H9 (cell line): ENCODE measurements at regions not wholly inside any gene's neighbourhood (a gene's known extent, or its start where the extent isn't known, plus 50 kb on each side); places are given as distances from the start of the nearest gene placed in this dataset.

Experiments used
- DNase-seq: peaks from one replicate; pipeline ENCODE4 v3.0.0-alpha.2; 2017
- H2AFZ ChIP-seq: one replicate; pipeline ENCODE4 v1.6.1; 2013; ENCODE audit warnings: mild to moderate bottlenecking, low read length, control low read depth, moderate library complexity
- H2AK5ac ChIP-seq: 2 replicates; pipeline ENCODE4 v1.6.1; 2013; ENCODE audit warnings: low read length, control low read depth, mixed read lengths; ENCODE audit not compliant: insufficient read length
- H2BK120ac ChIP-seq: one replicate; pipeline ENCODE4 v1.6.1; 2013; ENCODE audit warnings: low read depth, mild to moderate bottlenecking, low read length, control low read depth, inconsistent platforms; ENCODE audit not compliant: poor library complexity, severe bottlenecking
- H2BK12ac ChIP-seq: 2 replicates; pipeline ENCODE4 v1.6.1; 2013; ENCODE audit warnings: low read length, control low read depth, mixed read lengths, low read depth; ENCODE audit not compliant: insufficient read length
- H2BK15ac ChIP-seq: 2 replicates; pipeline ENCODE4 v1.6.1; 2013; ENCODE audit warnings: low read depth, low read length, control low read depth
- H2BK20ac ChIP-seq: one replicate; pipeline ENCODE4 v1.6.1; 2013; ENCODE audit warnings: low read depth, mild to moderate bottlenecking, low read length, control low read depth, inconsistent platforms; ENCODE audit not compliant: poor library complexity, severe bottlenecking
- H2BK5ac ChIP-seq: 2 replicates; pipeline ENCODE4 v1.6.1; 2013; ENCODE audit warnings: low read length, control low read depth, mixed read lengths; ENCODE audit not compliant: insufficient read length
- H3K14ac ChIP-seq: 2 replicates; pipeline ENCODE4 v1.6.1; 2013; ENCODE audit warnings: low read length, control low read depth; ENCODE audit not compliant: insufficient read depth
- H3K18ac ChIP-seq: 2 replicates; pipeline ENCODE4 v1.6.1; 2013; ENCODE audit warnings: low read depth, mild to moderate bottlenecking, mixed read lengths, low read length, control low read depth; ENCODE audit not compliant: insufficient read length
- H3K23ac ChIP-seq: 2 replicates; pipeline ENCODE4 v1.6.1; 2013; ENCODE audit warnings: low read length, control low read depth, mixed read lengths, low read depth; ENCODE audit not compliant: insufficient read length
- H3K23me2 ChIP-seq: 2 replicates; pipeline ENCODE4 v1.6.1; 2013; ENCODE audit warnings: low read depth, mild to moderate bottlenecking, mixed read lengths, low read length, control low read depth; ENCODE audit not compliant: insufficient read length, poor library complexity, severe bottlenecking
- H3K27ac ChIP-seq: 2 replicates; pipeline ENCODE4 v1.5.1; 2013; ENCODE audit warnings: low read length, control low read depth, mixed read lengths, low read depth; ENCODE audit not compliant: insufficient read length
- H3K27me3 ChIP-seq: 2 replicates; pipeline ENCODE4 v1.6.1; 2013; ENCODE audit warnings: low read length, control low read depth, inconsistent platforms; ENCODE audit not compliant: insufficient read depth
- H3K4ac ChIP-seq: 2 replicates; pipeline ENCODE4 v1.6.1; 2013; ENCODE audit warnings: low read depth, mild to moderate bottlenecking, control low read depth, inconsistent platforms, low read length, moderate library complexity
- H3K4me1 ChIP-seq: 2 replicates; pipeline ENCODE4 v1.6.1; 2013; ENCODE audit warnings: low read length, control low read depth, inconsistent platforms; ENCODE audit not compliant: insufficient read depth
- H3K4me2 ChIP-seq: 2 replicates; pipeline ENCODE4 v1.6.1; 2013; ENCODE audit warnings: low read length, control low read depth, mixed read lengths; ENCODE audit not compliant: insufficient read length, insufficient read depth
- H3K56ac ChIP-seq: 2 replicates; pipeline ENCODE4 v1.6.1; 2013; ENCODE audit warnings: low read depth, mild to moderate bottlenecking, mixed read lengths, low read length, control low read depth; ENCODE audit not compliant: insufficient read length
- H3K79me1 ChIP-seq: 2 replicates; pipeline ENCODE4 v1.6.1; 2013; ENCODE audit warnings: low read depth, mild to moderate bottlenecking, moderate library complexity, low read length, control low read depth, inconsistent platforms; ENCODE audit not compliant: insufficient read depth, poor library complexity, severe bottlenecking
- H3K79me2 ChIP-seq: 2 replicates; pipeline ENCODE4 v1.6.1; 2013; ENCODE audit warnings: low read length, control low read depth, inconsistent platforms; ENCODE audit not compliant: insufficient read depth
- H3K9ac ChIP-seq: 2 replicates; pipeline ENCODE4 v1.6.1; 2013; ENCODE audit warnings: low read length, control low read depth, mixed read lengths; ENCODE audit not compliant: insufficient read length; ENCODE audit errors: extremely low read depth
- H3K9me3 ChIP-seq: one replicate; pipeline ENCODE4 v1.6.1; 2013; ENCODE audit warnings: low read depth, low read length, inconsistent platforms; ENCODE audit not compliant: control insufficient read depth
- H3T11ph ChIP-seq: one replicate; pipeline ENCODE4 v1.6.1; 2013; ENCODE audit warnings: mild to moderate bottlenecking, low read length, control low read depth, inconsistent platforms
- H4K20me1 ChIP-seq: one replicate; pipeline ENCODE4 v1.6.1; 2013; ENCODE audit not compliant: control insufficient read depth, insufficient read length, insufficient read depth
- H4K5ac ChIP-seq: 2 replicates; pipeline ENCODE4 v1.6.1; 2013; ENCODE audit warnings: low read depth, mild to moderate bottlenecking, mixed read lengths, low read length, control low read depth; ENCODE audit not compliant: insufficient read length
- H4K8ac ChIP-seq: replicated peaks from 2 replicates; pipeline ENCODE4 v1.6.1; 2013; ENCODE audit warnings: low read length, control low read depth, mixed read lengths, low read depth; ENCODE audit not compliant: insufficient read length
- H4K91ac ChIP-seq: 2 replicates; pipeline ENCODE4 v1.6.1; 2013; ENCODE audit warnings: low read depth, mild to moderate bottlenecking, moderate library complexity, mixed read lengths, low read length, control low read depth; ENCODE audit not compliant: insufficient read length
- H3K27ac Mint-ChIP-seq, 3 experiments: 2 replicates in 2 of 3; 3 replicates in 1 of 3; pipeline ENCODE4 v1.8.0; 2020 to 2021; ENCODE audit warnings: mixed read lengths in 3 of 3, mild to moderate bottlenecking in 1 of 3, moderate library complexity in 1 of 3
- H3K27me3 Mint-ChIP-seq: 2 replicates; pipeline ENCODE4 v1.8.0; 2021; ENCODE audit warnings: low read depth, mild to moderate bottlenecking, moderate library complexity, mixed read lengths
- H3K36me3 Mint-ChIP-seq, 3 experiments: 2 replicates in 2 of 3; 3 replicates in 1 of 3; pipeline ENCODE4 v1.8.0; 2020 to 2021; ENCODE audit warnings: low read depth in 3 of 3, mixed read lengths in 3 of 3; ENCODE audit not compliant: insufficient read depth in 1 of 3
- H3K4me1 Mint-ChIP-seq, 2 experiments: 2 replicates each; pipeline ENCODE4 v1.8.0; 2020; ENCODE audit warnings: mixed read lengths in 2 of 2
- H3K4me3 Mint-ChIP-seq, 2 experiments: 2 replicates in 1 of 2; 3 replicates in 1 of 2; pipeline ENCODE4 v1.8.0; 2020 to 2021; ENCODE audit warnings: mild to moderate bottlenecking in 2 of 2, mixed read lengths in 2 of 2, moderate library complexity in 1 of 2
- H3K9me3 Mint-ChIP-seq, 2 experiments: 2 replicates in 1 of 2; 3 replicates in 1 of 2; pipeline ENCODE4 v1.8.0; 2020; ENCODE audit warnings: mild to moderate bottlenecking in 2 of 2, mixed read lengths in 2 of 2, moderate library complexity in 1 of 2
- WGBS: extraction: QIAGEN DNeasy Blood & Tissue Kit; methylation state at CpG from one replicate; pipeline ENCODE4 v1.1.7; 2013; ENCODE audit warnings: missing lambda C conversion rate, low lambda C conversion rate, mixed read lengths; ENCODE audit not compliant: insufficient read length; ENCODE audit errors: extremely low coverage; 5-methylcytosine and 5-hydroxymethylcytosine counted together
- TF ChIP-seq, protein P1 (sequence below): fragments of 200-600 bp; sonication (generic); conservative IDR thresholded peaks from 3 replicates; pipeline ENCODE4 v1.8.0; 2021; ENCODE audit warnings: antibody characterized with exemption, mild to moderate bottlenecking

DNA sequence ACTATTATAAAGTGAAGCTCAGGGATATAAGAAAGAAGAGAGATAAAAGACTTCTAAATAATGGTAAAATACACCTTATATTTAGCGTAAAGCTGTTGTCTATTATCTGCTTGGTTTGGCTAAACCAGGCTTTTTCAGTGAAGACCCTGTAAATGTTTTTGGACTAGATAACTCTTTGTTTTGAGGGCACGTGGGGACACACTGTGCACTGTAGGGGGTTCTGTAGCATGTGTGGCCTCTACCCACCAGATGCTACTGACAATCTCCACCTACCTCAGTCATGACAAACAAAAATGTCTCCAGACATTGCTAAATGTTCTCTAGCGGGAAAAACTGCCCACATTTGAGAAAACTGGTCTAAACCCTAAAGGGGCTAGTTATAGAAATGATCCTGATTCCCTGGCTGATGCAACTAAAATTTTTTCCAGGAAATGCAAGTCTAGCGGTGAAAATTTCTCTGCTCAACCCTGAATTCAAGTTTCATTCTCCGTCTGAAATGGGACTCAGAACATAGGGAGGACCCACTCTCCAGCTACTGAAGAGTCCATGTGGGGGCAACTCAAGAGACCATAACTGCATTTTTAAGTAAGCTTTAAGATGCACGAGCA lies 355.2 kb upstream of the RASGEF1B start:
- Histone ChIP-seq H4K8ac (no peak overlapping the region), H4K20me1 (no peaks in the 10 kb centered on the region), H3K79me1 (no peaks in the 10 kb centered on the region), H3K4ac (no peak overlapping the region), H4K91ac (no peak overlapping the region), H2BK120ac (no peak overlapping the region), H2AK5ac (no peak overlapping the region), H3K27me3 (no peaks in the 10 kb centered on the region), H4K5ac (no peak overlapping the region), H2BK20ac (no peak overlapping the region), H3K27ac (no peak overlapping the region), H3K4me1 (no peaks in the 10 kb centered on the region), H3K56ac (no peak overlapping the region), H2BK5ac (no peak overlapping the region), H3K9ac (no peak overlapping the region), H3K18ac (no peak overlapping the region), H2AFZ (no peak overlapping the region), H3K79me2 (no peaks in the 10 kb centered on the region), H3K23ac (no peak overlapping the region), H3K23me2 (no peaks in the 10 kb centered on the region), H3T11ph (no peak overlapping the region), H2BK15ac (no peak overlapping the region), H3K9me3 (no peaks in the 10 kb centered on the region), H3K4me2 (no peak overlapping the region), H3K14ac (no peak overlapping the region), H2BK12ac (no peak overlapping the region)
- Mint-ChIP-seq H3K9me3 (no peaks in the 10 kb centered on the region), H3K27me3 (no peaks in the 10 kb centered on the region), H3K4me3 (no peak overlapping the region), H3K27ac (peak overlapping the region in 1 of 3 experiments; percentile 34; a peak in 1 of 7 replicates), H3K4me1 (no peaks in the 10 kb centered on the region), H3K36me3 (no peaks in the 10 kb centered on the region)
- no CpG with 5 or more reads among the region's 6 CpGs for WGBS
- TF ChIP-seq, protein P1, sequence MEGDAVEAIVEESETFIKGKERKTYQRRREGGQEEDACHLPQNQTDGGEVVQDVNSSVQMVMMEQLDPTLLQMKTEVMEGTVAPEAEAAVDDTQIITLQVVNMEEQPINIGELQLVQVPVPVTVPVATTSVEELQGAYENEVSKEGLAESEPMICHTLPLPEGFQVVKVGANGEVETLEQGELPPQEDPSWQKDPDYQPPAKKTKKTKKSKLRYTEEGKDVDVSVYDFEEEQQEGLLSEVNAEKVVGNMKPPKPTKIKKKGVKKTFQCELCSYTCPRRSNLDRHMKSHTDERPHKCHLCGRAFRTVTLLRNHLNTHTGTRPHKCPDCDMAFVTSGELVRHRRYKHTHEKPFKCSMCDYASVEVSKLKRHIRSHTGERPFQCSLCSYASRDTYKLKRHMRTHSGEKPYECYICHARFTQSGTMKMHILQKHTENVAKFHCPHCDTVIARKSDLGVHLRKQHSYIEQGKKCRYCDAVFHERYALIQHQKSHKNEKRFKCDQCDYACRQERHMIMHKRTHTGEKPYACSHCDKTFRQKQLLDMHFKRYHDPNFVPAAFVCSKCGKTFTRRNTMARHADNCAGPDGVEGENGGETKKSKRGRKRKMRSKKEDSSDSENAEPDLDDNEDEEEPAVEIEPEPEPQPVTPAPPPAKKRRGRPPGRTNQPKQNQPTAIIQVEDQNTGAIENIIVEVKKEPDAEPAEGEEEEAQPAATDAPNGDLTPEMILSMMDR = no peak
- no peak for DNase-seq
